H9 (cell line): ENCODE measurements at regions not wholly inside any gene's neighbourhood (a gene's known extent, or its start where the extent isn't known, plus 50 kb on each side); places are given as distances from the start of the nearest gene placed in this dataset.
"Not testable (repeated sequence)": the region's sequence is repeated elsewhere in the genome, so short reads cannot be mapped to it uniquely, and the experiment has no call there.

Experiments
- DNase-seq: peaks from one replicate; pipeline ENCODE4 v3.0.0-alpha.2; 2017
- H2AFZ ChIP-seq: one replicate; pipeline ENCODE4 v1.6.1; 2013; ENCODE audit warnings: mild to moderate bottlenecking, low read length, control low read depth, moderate library complexity
- H2AK5ac ChIP-seq: 2 replicates; pipeline ENCODE4 v1.6.1; 2013; ENCODE audit warnings: low read length, control low read depth, mixed read lengths; ENCODE audit not compliant: insufficient read length
- H2BK120ac ChIP-seq: one replicate; pipeline ENCODE4 v1.6.1; 2013; ENCODE audit warnings: low read depth, mild to moderate bottlenecking, low read length, control low read depth, inconsistent platforms; ENCODE audit not compliant: poor library complexity, severe bottlenecking
- H2BK12ac ChIP-seq: 2 replicates; pipeline ENCODE4 v1.6.1; 2013; ENCODE audit warnings: low read length, control low read depth, mixed read lengths, low read depth; ENCODE audit not compliant: insufficient read length
- H2BK15ac ChIP-seq: 2 replicates; pipeline ENCODE4 v1.6.1; 2013; ENCODE audit warnings: low read depth, low read length, control low read depth
- H2BK20ac ChIP-seq: one replicate; pipeline ENCODE4 v1.6.1; 2013; ENCODE audit warnings: low read depth, mild to moderate bottlenecking, low read length, control low read depth, inconsistent platforms; ENCODE audit not compliant: poor library complexity, severe bottlenecking
- H2BK5ac ChIP-seq: 2 replicates; pipeline ENCODE4 v1.6.1; 2013; ENCODE audit warnings: low read length, control low read depth, mixed read lengths; ENCODE audit not compliant: insufficient read length
- H3K14ac ChIP-seq: 2 replicates; pipeline ENCODE4 v1.6.1; 2013; ENCODE audit warnings: low read length, control low read depth; ENCODE audit not compliant: insufficient read depth
- H3K18ac ChIP-seq: 2 replicates; pipeline ENCODE4 v1.6.1; 2013; ENCODE audit warnings: low read depth, mild to moderate bottlenecking, mixed read lengths, low read length, control low read depth; ENCODE audit not compliant: insufficient read length
- H3K23ac ChIP-seq: 2 replicates; pipeline ENCODE4 v1.6.1; 2013; ENCODE audit warnings: low read length, control low read depth, mixed read lengths, low read depth; ENCODE audit not compliant: insufficient read length
- H3K23me2 ChIP-seq: 2 replicates; pipeline ENCODE4 v1.6.1; 2013; ENCODE audit warnings: low read depth, mild to moderate bottlenecking, mixed read lengths, low read length, control low read depth; ENCODE audit not compliant: insufficient read length, poor library complexity, severe bottlenecking
- H3K27ac ChIP-seq: 2 replicates; pipeline ENCODE4 v1.5.1; 2013; ENCODE audit warnings: low read length, control low read depth, mixed read lengths, low read depth; ENCODE audit not compliant: insufficient read length
- H3K27me3 ChIP-seq: 2 replicates; pipeline ENCODE4 v1.6.1; 2013; ENCODE audit warnings: low read length, control low read depth, inconsistent platforms; ENCODE audit not compliant: insufficient read depth
- H3K4ac ChIP-seq: 2 replicates; pipeline ENCODE4 v1.6.1; 2013; ENCODE audit warnings: low read depth, mild to moderate bottlenecking, control low read depth, inconsistent platforms, low read length, moderate library complexity
- H3K4me1 ChIP-seq: 2 replicates; pipeline ENCODE4 v1.6.1; 2013; ENCODE audit warnings: low read length, control low read depth, inconsistent platforms; ENCODE audit not compliant: insufficient read depth
- H3K4me2 ChIP-seq: 2 replicates; pipeline ENCODE4 v1.6.1; 2013; ENCODE audit warnings: low read length, control low read depth, mixed read lengths; ENCODE audit not compliant: insufficient read length, insufficient read depth
- H3K56ac ChIP-seq: 2 replicates; pipeline ENCODE4 v1.6.1; 2013; ENCODE audit warnings: low read depth, mild to moderate bottlenecking, mixed read lengths, low read length, control low read depth; ENCODE audit not compliant: insufficient read length
- H3K79me1 ChIP-seq: 2 replicates; pipeline ENCODE4 v1.6.1; 2013; ENCODE audit warnings: low read depth, mild to moderate bottlenecking, moderate library complexity, low read length, control low read depth, inconsistent platforms; ENCODE audit not compliant: insufficient read depth, poor library complexity, severe bottlenecking
- H3K79me2 ChIP-seq: 2 replicates; pipeline ENCODE4 v1.6.1; 2013; ENCODE audit warnings: low read length, control low read depth, inconsistent platforms; ENCODE audit not compliant: insufficient read depth
- H3K9ac ChIP-seq: 2 replicates; pipeline ENCODE4 v1.6.1; 2013; ENCODE audit warnings: low read length, control low read depth, mixed read lengths; ENCODE audit not compliant: insufficient read length; ENCODE audit errors: extremely low read depth
- H3K9me3 ChIP-seq: one replicate; pipeline ENCODE4 v1.6.1; 2013; ENCODE audit warnings: low read depth, low read length, inconsistent platforms; ENCODE audit not compliant: control insufficient read depth
- H3T11ph ChIP-seq: one replicate; pipeline ENCODE4 v1.6.1; 2013; ENCODE audit warnings: mild to moderate bottlenecking, low read length, control low read depth, inconsistent platforms
- H4K20me1 ChIP-seq: one replicate; pipeline ENCODE4 v1.6.1; 2013; ENCODE audit not compliant: control insufficient read depth, insufficient read length, insufficient read depth
- H4K5ac ChIP-seq: 2 replicates; pipeline ENCODE4 v1.6.1; 2013; ENCODE audit warnings: low read depth, mild to moderate bottlenecking, mixed read lengths, low read length, control low read depth; ENCODE audit not compliant: insufficient read length
- H4K8ac ChIP-seq: replicated peaks from 2 replicates; pipeline ENCODE4 v1.6.1; 2013; ENCODE audit warnings: low read length, control low read depth, mixed read lengths, low read depth; ENCODE audit not compliant: insufficient read length
- H4K91ac ChIP-seq: 2 replicates; pipeline ENCODE4 v1.6.1; 2013; ENCODE audit warnings: low read depth, mild to moderate bottlenecking, moderate library complexity, mixed read lengths, low read length, control low read depth; ENCODE audit not compliant: insufficient read length
- H3K27ac Mint-ChIP-seq, 3 experiments: 2 replicates in 2 of 3; 3 replicates in 1 of 3; pipeline ENCODE4 v1.8.0; 2020 to 2021; ENCODE audit warnings: mixed read lengths in 3 of 3, mild to moderate bottlenecking in 1 of 3, moderate library complexity in 1 of 3
- H3K27me3 Mint-ChIP-seq: 2 replicates; pipeline ENCODE4 v1.8.0; 2021; ENCODE audit warnings: low read depth, mild to moderate bottlenecking, moderate library complexity, mixed read lengths
- H3K36me3 Mint-ChIP-seq, 3 experiments: 2 replicates in 2 of 3; 3 replicates in 1 of 3; pipeline ENCODE4 v1.8.0; 2020 to 2021; ENCODE audit warnings: low read depth in 3 of 3, mixed read lengths in 3 of 3; ENCODE audit not compliant: insufficient read depth in 1 of 3
- H3K4me1 Mint-ChIP-seq, 2 experiments: 2 replicates each; pipeline ENCODE4 v1.8.0; 2020; ENCODE audit warnings: mixed read lengths in 2 of 2
- H3K4me3 Mint-ChIP-seq, 2 experiments: 2 replicates in 1 of 2; 3 replicates in 1 of 2; pipeline ENCODE4 v1.8.0; 2020 to 2021; ENCODE audit warnings: mild to moderate bottlenecking in 2 of 2, mixed read lengths in 2 of 2, moderate library complexity in 1 of 2
- H3K9me3 Mint-ChIP-seq, 2 experiments: 2 replicates in 1 of 2; 3 replicates in 1 of 2; pipeline ENCODE4 v1.8.0; 2020; ENCODE audit warnings: mild to moderate bottlenecking in 2 of 2, mixed read lengths in 2 of 2, moderate library complexity in 1 of 2
- CTCF ChIP-seq: fragments of 200-600 bp; sonication (generic); conservative IDR thresholded peaks from 3 replicates; pipeline ENCODE4 v1.8.0; 2021; ENCODE audit warnings: antibody characterized with exemption, mild to moderate bottlenecking
- WGBS: extraction: QIAGEN DNeasy Blood & Tissue Kit; methylation state at CpG from one replicate; pipeline ENCODE4 v1.1.7; 2013; ENCODE audit warnings: missing lambda C conversion rate, low lambda C conversion rate, mixed read lengths; ENCODE audit not compliant: insufficient read length; ENCODE audit errors: extremely low coverage; 5-methylcytosine and 5-hydroxymethylcytosine counted together

GRCh38 chr16:10261077-10261476 lies 78.8 kb upstream of the GRIN2A start:
- H3K23ac ChIP-seq: no peak overlapping the region
- Mint-ChIP-seq H3K4me3 (no peak overlapping the region), H3K36me3 (no peaks in the 10 kb centered on the region), H3K9me3 (no peaks in the 10 kb centered on the region), H3K27me3 (peaks cover 4% of the 10 kb centered on the region), H3K4me1 (peaks cover 10 to 12% of the 10 kb centered on the region in 2 experiments), H3K27ac (no peak overlapping the region)
- no peak overlapping the region for H3K14ac ChIP-seq
- no peak overlapping the region for H2BK5ac ChIP-seq
- H4K20me1 ChIP-seq: no peaks in the 10 kb centered on the region
- no peak overlapping the region for H2BK120ac ChIP-seq
- H3K23me2 ChIP-seq: no peaks in the 10 kb centered on the region
- no peaks in the 10 kb centered on the region for H3K79me1 ChIP-seq
- no peak overlapping the region for H4K8ac ChIP-seq
- no peak overlapping the region for H2AFZ ChIP-seq
- H3T11ph ChIP-seq: no peak overlapping the region
- no peak for TF ChIP-seq CTCF
- no peak overlapping the region for H2BK20ac ChIP-seq
- H3K9ac ChIP-seq: no peak overlapping the region
- H2BK12ac ChIP-seq: no peak overlapping the region
- no peak for DNase-seq
- H2AK5ac ChIP-seq: no peak overlapping the region
- no peak overlapping the region for H4K5ac ChIP-seq
- H3K4ac ChIP-seq: no peak overlapping the region
- no peaks in the 10 kb centered on the region for H3K27me3 ChIP-seq
- no CpG with 5 or more reads among the region's 11 CpGs for WGBS
- no peaks in the 10 kb centered on the region for H3K79me2 ChIP-seq
- no peaks in the 10 kb centered on the region for H3K9me3 ChIP-seq
- H3K4me1 ChIP-seq: no peaks in the 10 kb centered on the region
- no peak overlapping the region for H3K18ac ChIP-seq
- no peak overlapping the region for H3K27ac ChIP-seq
- H3K56ac ChIP-seq: no peak overlapping the region
- no peak overlapping the region for H2BK15ac ChIP-seq
- H4K91ac ChIP-seq: no peak overlapping the region
- no peak overlapping the region for H3K4me2 ChIP-seq

GRCh38 chr16:10261526-10261925 lies 79.3 kb upstream of the GRIN2A start:
- H3K4me3 Mint-ChIP-seq, H3K27ac ChIP-seq, H4K20me1 ChIP-seq, H2BK12ac ChIP-seq, H4K91ac ChIP-seq, H3K23ac ChIP-seq, H3K4me1 ChIP-seq, H2BK120ac ChIP-seq, H2AK5ac ChIP-seq, H2BK15ac ChIP-seq, H3K23me2 ChIP-seq, H3K79me1 ChIP-seq, H3K14ac ChIP-seq, H3K4ac ChIP-seq, H3K9me3 ChIP-seq, H3K9me3 Mint-ChIP-seq, H3K27ac Mint-ChIP-seq, H3K27me3 Mint-ChIP-seq, H4K5ac ChIP-seq, H3K18ac ChIP-seq, H3T11ph ChIP-seq, H3K27me3 ChIP-seq, H2AFZ ChIP-seq, H3K4me2 ChIP-seq, H2BK20ac ChIP-seq, H2BK5ac ChIP-seq, H3K36me3 Mint-ChIP-seq, H4K8ac ChIP-seq, H3K56ac ChIP-seq, DNase-seq, H3K79me2 ChIP-seq, H3K4me1 Mint-ChIP-seq, H3K9ac ChIP-seq: not testable (repeated sequence)
- WGBS: no CpG with 5 or more reads among the region's 6 CpGs
